ENCODE measurements at regions not wholly inside any gene's neighbourhood (a gene's known extent, or its start where the extent isn't known, plus 50 kb on each side); places are given as distances from the start of the nearest gene placed in this dataset.
"Not testable (repeated sequence)": the region's sequence is repeated elsewhere in the genome, so short reads cannot be mapped to it uniquely, and the experiment has no call there.

GRCh38 chr1:14273811-14274210, 324.7 kb upstream of the KAZN start:
- CTCF ChIA-PET: no interaction called here
- peaks cover 8% of the 10 kb centered on the region; the same call in 1 of the 2 replicates for H3K36me3 Mint-ChIP-seq
- ATAC-seq (no peak), DNase-seq (ENCODE audit: low spot score) (no peak)
- H3K27me3 Mint-ChIP-seq (ENCODE audit: low read depth): no peaks in the 10 kb centered on the region; the same call in 1 of the 2 replicates
- TF ChIP-seq FOXK1 (CRISPR knock-in tag; IDR thresholded peaks at IDR 0.05) (no peak), NFYB (CRISPR knock-in tag; conservative IDR thresholded peaks at IDR 0.05; ENCODE audit: low read depth) (no peak)
- POLR2A ChIA-PET: no interaction called here
- peaks cover 9% of the 10 kb centered on the region for H3K4me1 Mint-ChIP-seq
- no peak overlapping the region for H3K27ac Mint-ChIP-seq
- peaks cover 17% of the 10 kb centered on the region for H3K9me3 Mint-ChIP-seq
- no peak overlapping the region for H3K4me3 Mint-ChIP-seq

GRCh38 chr1:14279891-14280290, 318.6 kb upstream of the KAZN start:
- peaks cover 14% of the 10 kb centered on the region for H3K4me1 Mint-ChIP-seq
- ATAC-seq; H3K27ac Mint-ChIP-seq; H3K4me3 Mint-ChIP-seq; POLR2A ChIA-PET; H3K36me3 Mint-ChIP-seq; H3K27me3 Mint-ChIP-seq (ENCODE audit: low read depth); CTCF ChIA-PET; DNase-seq (ENCODE audit: low spot score); H3K9me3 Mint-ChIP-seq: not testable (repeated sequence)

- ChIA-PET CTCF (no interaction called here), POLR2A (no interaction called here)
- H3K4me3 Mint-ChIP-seq: no peak overlapping the region
- peaks cover 11% of the 10 kb centered on the region for H3K9me3 Mint-ChIP-seq
- ATAC-seq (no peak), DNase-seq (ENCODE audit: low spot score) (no peak)
- H3K27ac Mint-ChIP-seq: no peak overlapping the region
- peaks cover 14% of the 10 kb centered on the region for H3K4me1 Mint-ChIP-seq
- H3K36me3 Mint-ChIP-seq: no peaks in the 10 kb centered on the region
- TF ChIP-seq AFF4 (CRISPR knock-in tag; IDR thresholded peaks at IDR 0.05; ENCODE audit: borderline replicate concordance): no peak
- no peak for TF ChIP-seq RORB (CRISPR knock-in tag; IDR thresholded peaks at IDR 0.05)
- no peak for TF ChIP-seq PREB (CRISPR knock-in tag; IDR thresholded peaks at IDR 0.05; ENCODE audit: borderline replicate concordance)
- TF ChIP-seq ZNF671 (CRISPR knock-in tag; IDR thresholded peaks at IDR 0.05): no peak
- no peak for TF ChIP-seq E2F5 (CRISPR knock-in tag; IDR thresholded peaks at IDR 0.05)
- no peak for TF ChIP-seq ELF4 (CRISPR knock-in tag; IDR thresholded peaks at IDR 0.05; ENCODE audit: low read depth)
- TF ChIP-seq NFATC4 (CRISPR knock-in tag; IDR thresholded peaks at IDR 0.05): no peak
- no peak for TF ChIP-seq TEAD1 (CRISPR knock-in tag; IDR thresholded peaks at IDR 0.05)
- TF ChIP-seq CTCF (IDR thresholded peaks at IDR 0.05): no peak
- TF ChIP-seq IRF1 (CRISPR knock-in tag; IDR thresholded peaks at IDR 0.05): no peak
- no peak for TF ChIP-seq FOXP1 (CRISPR knock-in tag; IDR thresholded peaks at IDR 0.05; ENCODE audit: borderline replicate concordance)
- no peaks in the 10 kb centered on the region for H3K27me3 Mint-ChIP-seq (ENCODE audit: low read depth)
Measured at GRCh38 chr1:14280909-14281308, 317.6 kb upstream of the KAZN start.
